Transverse colon (tissue), 3 donors: ENCODE measurements at regions not wholly inside any gene's neighbourhood (a gene's known extent, or its start where the extent isn't known, plus 50 kb on each side); places are given as distances from the start of the nearest gene placed in this dataset.

Experiments used
- POLR2A ChIP-seq: fragments of 450-650 bp; IDR thresholded peaks from one replicate; pipeline ENCODE4 v1.6.1; 2016; ENCODE audit warnings: antibody characterized with exemption, mild to moderate bottlenecking, moderate library complexity
- POLR2AphosphoS5 ChIP-seq, 3 donors: sonication (generic); formaldehyde crosslinking; IDR thresholded peaks; one replicate each; pipeline ENCODE4 v1.6.1; 2016; ENCODE audit warnings: antibody characterized with exemption in 3 of 3

DNA sequence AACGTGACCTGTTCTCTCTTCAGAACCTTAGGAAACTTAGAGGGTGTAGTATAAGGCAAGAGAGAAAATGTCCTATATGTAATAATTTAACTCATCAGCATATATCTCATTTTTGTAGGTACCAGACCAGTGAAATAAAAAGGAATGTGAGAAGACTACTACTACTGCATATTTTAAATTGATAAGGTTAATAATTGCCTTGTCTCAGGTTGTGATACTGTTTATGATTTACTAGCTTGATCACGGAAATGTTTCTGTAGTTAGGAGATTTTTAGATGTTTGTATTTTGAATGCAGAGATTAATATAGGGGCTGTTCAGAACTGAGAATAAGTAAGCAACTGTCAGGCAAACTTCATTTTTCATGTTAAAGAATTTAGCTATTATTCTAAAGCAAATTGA, 1563.4 kb downstream of the C4orf33 start:
- TF ChIP-seq POLR2AphosphoS5 (IDR thresholded peaks at IDR 0.05) (no peak), POLR2A (no peak)
